NOMO-1 treated with dmso at 0.1 percent for 144 hours (cell line): ENCODE measurements at regions not wholly inside any gene's neighbourhood (a gene's known extent, or its start where the extent isn't known, plus 50 kb on each side); places are given as distances from the start of the nearest gene placed in this dataset.
"Not testable (repeated sequence)": the region's sequence is repeated elsewhere in the genome, so short reads cannot be mapped to it uniquely, and the experiment has no call there.

Source experiments
- DNase-seq: peaks from one replicate; lab custom pipeline; 2025; ENCODE audit not compliant: unreplicated experiment; lab: John Stamatoyannopoulos, UW

- DNase-seq = not testable (repeated sequence)
Observed at GRCh38 chr12:9449657-9450126, 158.0 kb downstream of the KLRB1 start.

- DNase-seq = no peak
Observed at GRCh38 chr12:9449181-9449580, 158.5 kb downstream of the KLRB1 start.

GRCh38 chr12:9448648-9449047 is 159.1 kb downstream of the KLRB1 start:
- not testable (repeated sequence) for DNase-seq

GRCh38 chr12:9447791-9448614 is 159.7 kb downstream of the KLRB1 start:
- DNase-seq = peak; percentile 82

- DNase-seq = not testable (repeated sequence)
Observed at GRCh38 chr12:9446883-9447761, 160.6 kb downstream of the KLRB1 start.

GRCh38 chr12:9440428-9440827 is 167.3 kb downstream of the KLRB1 start:
- DNase-seq = not testable (repeated sequence)

GRCh38 chr12:9435682-9436081 is 172.0 kb downstream of the KLRB1 start:
- not testable (repeated sequence) for DNase-seq

- DNase-seq = not testable (repeated sequence)
Observed at GRCh38 chr12:9430385-9430784, 177.3 kb downstream of the KLRB1 start.

GRCh38 chr12:9428856-9429255 is 178.9 kb downstream of the KLRB1 start:
- not testable (repeated sequence) for DNase-seq

GRCh38 chr12:9425429-9425828 is 182.3 kb downstream of the KLRB1 start:
- not testable (repeated sequence) for DNase-seq

- DNase-seq = not testable (repeated sequence)
Observed at GRCh38 chr12:9424175-9424740, 183.5 kb downstream of the KLRB1 start.

GRCh38 chr12:9422689-9423088 is 185.0 kb downstream of the KLRB1 start:
- DNase-seq = not testable (repeated sequence)

GRCh38 chr12:9421520-9422086 is 186.1 kb downstream of the KLRB1 start:
- DNase-seq = not testable (repeated sequence)

GRCh38 chr12:9420817-9421519 is 186.7 kb downstream of the KLRB1 start:
- DNase-seq = not testable (repeated sequence)

GRCh38 chr12:9418669-9419041 is 189.1 kb downstream of the KLRB1 start:
- DNase-seq = not testable (repeated sequence)

- DNase-seq = not testable (repeated sequence)
Observed at GRCh38 chr12:9417947-9418668, 189.6 kb downstream of the KLRB1 start.

- not testable (repeated sequence) for DNase-seq
Observed at GRCh38 chr12:9417341-9417740, 190.4 kb downstream of the KLRB1 start.

GRCh38 chr12:9416346-9416745 is 191.4 kb downstream of the KLRB1 start:
- DNase-seq = not testable (repeated sequence)

- not testable (repeated sequence) for DNase-seq
Observed at GRCh38 chr12:9415898-9416297, 191.8 kb downstream of the KLRB1 start.

GRCh38 chr12:9413862-9414261 is 193.9 kb downstream of the KLRB1 start:
- not testable (repeated sequence) for DNase-seq
